Esophagus squamous epithelium (tissue), 4 donors: ENCODE measurements at regions not wholly inside any gene's neighbourhood (a gene's known extent, or its start where the extent isn't known, plus 50 kb on each side); places are given as distances from the start of the nearest gene placed in this dataset.

ENCODE experiments used
- CTCF ChIP-seq, 6 experiments: fragments of 450-650 bp in 4 of 6; fragments of 200-600 bp in 2 of 6; sonication (generic) in 2 of 6; IDR thresholded peaks; one replicate each; pipeline ENCODE4 v1.5.1; 2016 to 2019; ENCODE audit warnings: antibody characterized with exemption in 6 of 6, mild to moderate bottlenecking in 4 of 6, moderate library complexity in 4 of 6
- POLR2A ChIP-seq, 4 donors: fragments of 450-650 bp; IDR thresholded peaks; one replicate each; pipeline ENCODE4 v1.6.1; 2017; ENCODE audit warnings: antibody characterized with exemption in 4 of 4, mild to moderate bottlenecking in 4 of 4, moderate library complexity in 3 of 4

- TF ChIP-seq CTCF (IDR thresholded peaks at IDR 0.05): no peak
- no peak for TF ChIP-seq POLR2A (IDR thresholded peaks at IDR 0.05)
Measured at GRCh38 chr2:117101613-117102012, 712.9 kb upstream of the DDX18 start.
